Hematopoietic multipotent progenitor cell (in vitro differentiated cells): ENCODE measurements at regions not wholly inside any gene's neighbourhood (a gene's known extent, or its start where the extent isn't known, plus 50 kb on each side); places are given as distances from the start of the nearest gene placed in this dataset.

Experiments used
- DNase-seq, 3 donors: peaks; one replicate each; pipeline ENCODE4 v3.0.0-alpha.2; 2011 to 2015; ENCODE audit warnings: low read depth in 2 of 3, low spot score in 2 of 3

GRCh38 chr11:134642206-134642605 is 230.2 kb upstream of the B3GAT1 start:
- DNase-seq: no peak

GRCh38 chr11:134640971-134641968 is 229.2 kb upstream of the B3GAT1 start:
- no peak for DNase-seq

- DNase-seq: no peak
Observed at GRCh38 chr11:134640536-134640935, 228.5 kb upstream of the B3GAT1 start.

DNA sequence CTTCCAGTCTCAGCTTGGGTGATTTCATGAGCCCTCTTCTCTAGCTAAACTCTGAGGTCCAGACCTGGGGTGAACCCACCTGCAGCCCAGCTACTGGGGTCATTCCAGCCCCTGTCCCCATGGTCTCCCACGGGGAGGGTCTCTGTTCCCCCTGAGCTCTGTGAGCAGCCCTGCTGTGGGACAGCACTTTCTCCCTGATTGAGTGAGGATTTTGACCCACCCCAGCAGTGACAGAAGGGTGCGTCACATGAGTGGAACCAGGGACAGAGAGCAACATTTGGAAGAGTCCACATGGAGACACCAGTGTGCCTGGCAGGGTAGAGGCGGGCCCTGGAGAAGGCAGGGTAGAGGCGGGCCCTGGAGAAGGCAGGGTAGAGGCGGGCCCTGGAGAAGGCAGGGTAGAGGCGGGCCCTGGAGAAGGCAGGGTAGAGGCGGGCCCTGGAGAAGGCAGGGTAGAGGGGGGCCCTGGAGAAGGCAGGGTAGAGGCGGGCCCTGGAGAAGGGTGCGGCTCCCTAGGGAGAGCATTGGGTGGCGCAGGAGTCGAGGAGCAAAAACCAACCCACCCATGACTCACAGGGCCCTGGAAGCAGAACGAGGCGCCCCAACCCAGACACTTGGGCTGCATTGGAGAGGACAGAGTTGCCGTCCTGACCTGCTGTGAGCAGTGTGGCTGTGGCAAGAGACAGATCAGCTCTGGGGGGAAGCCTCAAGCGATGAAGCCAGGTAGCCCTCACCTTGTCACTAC is 227.7 kb upstream of the B3GAT1 start:
- DNase-seq: no peak

DNA sequence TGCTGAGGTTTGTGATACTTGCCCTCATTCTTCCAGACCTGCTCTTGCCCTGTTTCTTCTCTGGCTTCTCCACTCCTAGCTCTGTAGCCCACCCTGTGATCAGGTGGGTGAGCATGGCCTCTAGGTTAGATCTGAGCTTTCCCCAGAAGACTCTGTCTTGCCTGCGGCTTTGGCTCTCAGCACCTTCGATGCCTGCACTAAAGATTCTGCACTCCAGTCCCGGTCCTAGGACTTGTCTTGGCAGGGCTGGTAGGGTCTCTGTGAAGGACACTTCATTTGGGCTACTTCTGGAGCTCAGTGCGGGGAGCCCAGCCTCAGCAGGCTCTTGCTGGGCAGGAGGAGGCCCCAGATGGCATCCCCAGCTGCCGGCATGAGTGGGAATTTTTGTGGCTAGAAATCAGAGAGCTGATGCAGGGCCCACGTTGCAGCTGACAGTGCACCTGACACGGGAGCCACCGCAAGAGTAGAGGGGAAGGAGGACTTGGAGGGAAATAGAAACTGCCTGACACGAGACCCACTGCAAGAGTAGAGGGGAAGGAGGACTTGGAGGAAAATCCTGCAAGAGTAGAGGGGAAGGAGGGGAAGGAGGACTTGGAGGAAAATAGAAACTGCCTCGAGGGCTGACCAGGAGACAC is 226.9 kb upstream of the B3GAT1 start:
- no peak for DNase-seq

GRCh38 chr11:134637091-134638015 is 225.3 kb upstream of the B3GAT1 start:
- no peak for DNase-seq

- DNase-seq: no peak
Observed at GRCh38 chr11:134636071-134636470, 224.0 kb upstream of the B3GAT1 start.

DNA sequence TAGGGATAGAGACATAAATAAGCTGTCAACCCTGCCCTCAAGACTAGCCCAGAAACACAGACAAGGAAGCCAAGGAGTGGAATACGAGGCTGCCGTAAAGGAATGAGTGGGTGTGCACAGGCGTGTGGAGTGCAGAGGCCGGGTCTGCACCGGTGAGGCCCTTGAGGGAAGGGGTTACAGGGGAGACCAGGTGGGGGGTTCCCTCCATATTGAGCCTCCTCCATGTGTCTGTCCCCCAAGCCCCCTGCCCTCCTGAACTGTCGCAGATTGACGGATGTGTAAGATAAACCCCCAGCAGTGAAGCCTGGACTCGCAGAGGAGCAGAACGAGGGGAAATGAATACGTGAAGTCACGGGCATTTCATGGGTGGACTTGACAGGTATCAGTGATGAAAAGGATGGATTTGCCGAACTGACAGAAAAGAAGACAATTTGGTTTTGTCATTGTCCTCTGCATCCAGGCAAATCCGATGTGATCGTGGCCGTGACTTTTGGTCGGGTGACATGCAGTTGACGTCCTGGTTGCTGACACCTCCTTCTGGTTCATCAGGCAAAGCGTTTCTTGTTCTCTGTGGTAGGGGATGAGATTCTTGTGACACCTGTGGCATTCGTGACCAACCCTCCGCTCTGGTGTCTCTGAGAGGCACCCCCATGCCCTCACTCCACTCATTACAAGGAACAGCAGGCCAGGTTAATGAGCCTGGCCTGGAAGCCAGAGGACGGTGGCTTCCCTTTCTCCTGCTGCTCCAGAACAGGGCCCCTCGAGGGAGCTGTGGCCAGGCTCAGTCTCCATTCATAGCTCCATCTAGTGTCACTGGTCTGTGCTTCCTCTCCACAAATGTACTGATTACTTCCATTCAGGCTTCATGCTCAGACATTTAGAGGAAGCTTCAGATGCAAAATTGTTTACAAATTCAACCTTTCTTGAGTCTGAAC is 223.1 kb upstream of the B3GAT1 start:
- peak in 1 of 3 donors; percentile 17 for DNase-seq

DNA sequence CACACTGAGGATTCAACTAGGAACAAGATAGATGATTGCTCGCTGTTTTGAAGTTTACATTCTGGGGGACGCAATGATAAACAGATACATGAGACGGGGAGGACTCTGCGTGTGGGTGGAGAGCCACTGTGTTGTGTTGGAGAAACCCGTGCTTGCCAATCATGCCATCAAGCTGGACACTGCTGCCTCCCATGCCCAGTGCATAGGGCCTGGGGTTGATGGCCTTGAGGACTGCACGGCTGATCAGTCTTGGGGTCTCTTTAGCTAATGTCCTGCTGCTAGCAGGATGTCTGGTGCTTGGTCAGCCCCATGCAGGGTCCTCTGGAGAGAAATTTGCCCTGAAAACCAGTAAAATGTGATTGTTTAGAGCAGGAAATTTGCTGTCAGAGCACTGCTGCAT is 221.2 kb upstream of the B3GAT1 start:
- no peak for DNase-seq

DNA sequence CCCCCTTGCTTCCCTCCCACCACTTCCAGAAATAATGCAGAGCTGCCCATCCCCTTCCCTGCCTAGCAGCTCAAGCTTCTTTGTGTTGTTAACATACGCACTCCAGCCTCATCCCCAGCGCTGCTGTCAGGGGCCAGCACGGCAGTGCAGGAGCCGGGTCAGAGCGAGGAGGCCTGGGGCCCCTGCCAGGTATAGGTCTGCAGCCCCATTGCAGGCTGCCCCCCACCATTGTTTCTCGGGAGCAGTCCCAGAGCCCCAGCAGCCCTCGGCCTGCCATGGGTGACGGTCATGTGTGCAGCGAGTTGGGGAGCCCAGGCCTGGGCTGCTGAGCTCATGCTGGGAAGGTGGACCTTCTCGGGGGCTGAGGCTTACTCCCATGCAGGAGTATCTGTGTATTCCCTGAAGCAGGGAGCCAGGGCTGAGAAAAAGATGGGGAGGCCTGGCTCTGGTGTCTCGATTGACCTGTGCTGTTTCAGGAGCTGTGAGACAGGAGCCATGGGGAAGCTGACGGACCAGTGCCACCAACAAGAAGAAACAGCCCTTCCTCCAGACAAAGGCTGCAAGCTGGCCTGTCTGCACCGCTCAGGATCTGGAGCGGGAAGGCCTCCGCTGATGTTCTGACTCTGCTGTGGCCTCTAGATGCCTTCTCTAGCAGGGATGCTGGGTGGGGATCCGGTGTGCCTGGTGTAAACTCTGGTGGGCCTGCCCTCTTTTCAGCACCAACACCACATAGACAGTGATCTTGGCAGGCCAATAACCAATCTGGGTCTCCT is 220.5 kb upstream of the B3GAT1 start:
- DNase-seq: no peak

DNA sequence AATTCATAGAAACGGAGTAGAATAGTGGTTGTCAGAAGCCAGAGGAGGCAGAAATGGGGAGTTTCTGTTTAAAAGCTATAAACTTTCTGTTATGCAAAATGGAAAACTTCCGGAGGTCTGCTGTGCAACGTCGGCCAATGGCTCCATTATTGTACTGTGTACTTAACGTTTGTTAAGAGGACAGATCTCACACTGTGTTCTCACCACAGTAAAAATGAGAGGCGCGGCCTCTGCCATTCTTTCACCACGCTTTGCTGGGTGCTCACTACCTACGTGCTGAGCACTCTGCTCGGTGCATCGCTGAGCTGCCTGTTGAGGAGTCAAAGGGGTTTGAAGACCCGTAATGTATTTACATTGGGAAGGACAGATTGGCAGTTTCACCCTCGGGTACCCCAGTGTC is 218.8 kb upstream of the B3GAT1 start:
- DNase-seq: no peak

DNA sequence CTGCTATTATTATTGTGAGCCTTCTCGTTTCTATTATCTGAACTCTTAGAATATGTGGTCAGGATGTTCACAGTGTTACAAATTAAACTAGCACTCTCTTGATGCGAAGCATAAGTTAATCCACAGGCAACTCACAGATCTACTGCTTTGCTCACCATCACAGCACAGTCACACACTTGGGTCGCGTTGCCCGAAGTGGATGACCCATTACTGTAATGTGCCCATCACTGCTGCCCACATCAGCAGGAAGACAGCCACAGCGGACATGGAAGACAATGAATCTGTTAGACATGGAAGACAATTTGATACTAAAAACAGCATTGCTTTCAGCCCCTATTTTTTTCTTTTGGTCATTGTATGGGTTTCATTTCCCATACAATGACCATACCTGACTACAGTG is 216.4 kb upstream of the B3GAT1 start:
- DNase-seq: no peak

DNA sequence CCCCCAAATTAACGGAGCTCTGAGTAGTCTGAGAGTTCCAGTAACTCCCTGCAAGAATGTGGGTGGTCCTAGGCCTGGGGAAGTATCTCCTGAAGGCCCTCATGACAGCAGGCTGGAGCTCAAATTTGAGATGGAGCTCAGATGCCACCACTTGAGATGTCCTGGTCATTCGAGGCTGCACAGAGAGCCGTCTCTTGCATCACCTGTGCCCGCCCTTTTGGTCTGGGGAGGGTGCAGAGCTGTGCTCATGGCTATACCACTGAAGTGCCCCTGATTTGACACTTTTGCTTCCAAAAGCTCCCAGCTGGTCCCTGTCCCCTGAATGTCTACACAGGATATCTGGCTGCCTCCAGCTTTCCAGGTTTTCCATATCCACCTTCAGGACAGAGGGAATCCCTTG is 214.0 kb upstream of the B3GAT1 start:
- no peak for DNase-seq

DNA sequence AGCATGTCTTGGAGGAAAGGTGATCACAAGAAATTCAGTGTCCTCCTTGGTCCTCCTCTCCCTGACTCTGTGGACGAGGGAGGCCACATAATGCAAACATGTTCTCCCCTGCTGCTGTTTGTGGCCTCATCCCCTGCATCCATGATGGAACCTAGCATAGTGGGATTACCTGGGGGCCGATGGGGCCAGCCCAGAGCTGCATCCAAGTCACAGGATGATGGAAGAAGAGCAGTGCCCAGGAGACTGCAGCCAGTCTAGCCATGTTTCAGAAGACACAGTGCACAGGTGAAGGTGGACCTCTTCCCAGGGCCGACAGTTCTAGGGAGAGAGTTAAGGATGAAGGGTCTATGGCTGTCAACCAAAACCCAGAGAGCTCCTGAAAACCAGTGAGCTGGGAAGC is 213.6 kb upstream of the B3GAT1 start:
- no peak for DNase-seq

DNA sequence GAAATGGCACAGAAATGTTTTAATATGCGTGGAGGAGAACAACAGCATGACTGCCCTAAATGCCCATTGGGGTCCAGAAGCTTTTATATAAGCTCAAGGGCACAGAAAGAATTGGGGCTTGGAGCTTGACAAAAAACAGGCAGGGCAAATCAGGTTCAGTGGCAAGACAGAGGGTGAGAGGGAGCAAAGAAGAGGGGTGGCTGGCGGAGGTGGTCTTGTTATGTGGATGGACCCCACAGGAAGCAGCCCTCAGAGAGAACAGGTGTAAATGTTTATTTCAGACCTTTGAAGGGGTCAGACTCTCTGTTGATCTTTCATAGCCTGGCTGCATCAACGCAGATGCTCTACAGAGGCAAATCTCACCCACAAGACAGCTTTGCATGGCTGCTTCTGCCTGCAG is 213.1 kb upstream of the B3GAT1 start:
- no peak for DNase-seq

DNA sequence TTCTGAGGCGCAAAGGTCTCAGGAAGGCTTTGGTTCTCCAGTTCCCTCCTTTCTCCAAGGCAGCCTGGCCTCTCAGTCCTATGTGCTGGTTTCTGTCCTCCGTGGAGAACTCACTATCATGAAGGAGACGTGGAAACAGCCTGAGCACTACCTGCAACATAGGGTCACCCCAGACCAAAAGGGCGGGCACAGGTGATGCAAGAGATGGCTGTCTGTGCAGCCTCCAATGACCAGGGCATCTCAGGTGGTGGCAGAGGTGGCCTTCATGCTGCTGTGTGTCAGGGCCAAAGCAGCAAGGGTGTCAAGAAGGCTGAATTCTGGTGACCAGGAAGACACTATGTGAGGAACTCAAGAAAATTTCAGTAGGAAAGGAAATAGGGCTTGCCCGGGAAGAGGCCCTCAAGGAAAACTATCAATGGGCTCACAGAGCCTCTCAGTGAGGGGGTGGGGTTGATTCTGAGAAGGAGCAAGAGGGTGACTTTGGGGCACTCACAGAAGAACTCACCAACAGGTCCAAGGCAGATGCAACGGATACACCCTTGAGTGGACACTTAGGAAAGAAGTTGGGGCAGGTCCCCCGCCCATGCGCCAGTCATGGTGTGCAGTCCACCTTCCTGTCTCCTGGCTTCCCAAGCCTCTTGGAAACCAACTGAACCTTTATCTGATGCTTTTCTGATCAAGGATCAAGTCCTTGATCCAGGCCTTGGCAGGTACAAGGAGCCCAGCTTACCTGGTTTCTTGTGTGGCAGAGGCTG is 212.3 kb upstream of the B3GAT1 start:
- no peak for DNase-seq

GRCh38 chr11:134623711-134624110 is 211.7 kb upstream of the B3GAT1 start:
- DNase-seq: no peak

DNA sequence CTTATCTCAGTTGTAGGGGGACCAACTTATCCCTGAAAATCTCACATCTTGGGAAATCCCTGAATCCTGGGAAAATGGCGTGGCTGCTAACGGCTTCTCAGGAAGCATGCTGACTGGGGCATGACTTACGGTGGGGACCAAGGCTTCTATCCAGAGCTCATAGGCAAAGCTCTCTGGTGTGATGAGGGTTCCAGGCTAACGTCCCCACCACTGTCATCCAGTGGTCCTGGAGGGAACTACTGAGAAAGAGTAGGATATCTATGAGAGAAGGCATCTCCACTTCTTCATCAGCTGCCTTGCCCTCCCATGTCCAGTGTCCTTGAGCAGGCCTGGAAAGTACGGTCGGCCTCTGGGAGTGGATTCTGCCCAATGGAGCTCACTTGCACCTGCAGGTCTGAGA is 210.4 kb upstream of the B3GAT1 start:
- no peak for DNase-seq
